ENCODE measurements at regions not wholly inside any gene's neighbourhood (a gene's known extent, or its start where the extent isn't known, plus 50 kb on each side); places are given as distances from the start of the nearest gene placed in this dataset.
"Not testable (repeated sequence)": the region's sequence is repeated elsewhere in the genome, so short reads cannot be mapped to it uniquely, and the experiment has no call there.

DNA sequence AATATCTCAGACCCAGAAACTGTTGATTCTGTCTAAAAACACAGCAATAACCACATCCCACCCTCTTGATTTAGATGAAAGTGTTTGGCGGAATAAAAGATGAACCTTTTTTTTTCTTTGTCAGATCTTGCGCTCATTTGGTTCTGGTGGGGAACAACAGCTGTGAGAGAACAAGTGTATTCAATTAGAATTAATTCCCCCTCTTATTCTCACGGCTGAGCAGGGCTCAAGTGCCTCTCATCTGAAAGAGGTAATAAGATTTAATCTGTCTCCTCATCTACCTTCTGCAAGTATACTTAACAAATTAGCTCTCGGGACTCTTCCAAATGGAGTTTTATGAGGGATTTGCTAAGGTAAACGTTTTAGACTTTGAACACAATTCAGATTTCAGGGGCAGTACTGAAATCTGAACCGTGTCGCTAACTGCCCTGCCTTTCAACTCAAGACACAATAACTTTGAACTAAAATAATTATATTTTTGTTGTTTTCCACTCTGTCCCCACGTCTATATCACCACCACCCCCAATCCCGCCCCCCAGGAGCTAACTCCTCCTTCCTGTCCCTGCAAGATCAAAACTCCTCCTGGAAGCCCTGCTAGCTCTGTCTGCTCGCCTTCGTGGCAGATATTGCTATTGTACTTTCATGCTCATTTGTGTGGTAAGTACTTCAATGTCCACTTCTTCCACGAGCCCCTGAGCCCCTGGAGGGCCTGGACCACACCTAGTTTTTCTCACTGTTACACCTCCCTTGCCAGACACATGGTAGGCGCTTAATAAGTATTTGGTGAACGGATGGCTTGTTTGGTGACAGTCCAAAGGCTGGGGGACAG, 54.2 kb upstream of the ROPN1B start:
- H3K9me3 ChIP-seq, H3K36me3 ChIP-seq, H4K20me1 ChIP-seq, H3K27me3 ChIP-seq: not testable (repeated sequence)
- peak overlapping the region; percentile 18; the same call in 1 of the 2 replicates for H3K27ac ChIP-seq
- H3K4me1 ChIP-seq: peaks cover 36% of the 10 kb centered on the region
- H3K4me3 ChIP-seq: peak overlapping the region; percentile 81
- peak overlapping the region; percentile 77 for H3K4me2 ChIP-seq
- H3K9ac ChIP-seq: peak overlapping the region; percentile 69

DNA sequence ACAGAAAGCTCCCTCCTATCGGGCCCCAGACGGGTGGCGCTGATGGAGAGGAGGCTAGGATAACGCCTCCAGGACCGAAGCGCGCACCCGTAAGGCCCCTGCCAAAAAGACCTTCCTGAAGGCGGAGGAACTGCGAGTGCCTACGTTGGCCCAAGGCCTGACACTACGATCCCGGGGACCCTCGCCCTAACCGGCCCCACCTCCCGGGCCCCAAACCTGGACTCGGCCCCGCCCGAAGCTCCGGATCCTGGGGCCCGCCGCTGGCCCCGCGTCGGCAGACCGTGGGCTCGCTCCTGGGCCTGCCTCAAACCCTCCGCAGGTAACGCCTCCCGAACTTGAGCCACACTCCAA, 53.6 kb upstream of the ROPN1B start:
- not testable (repeated sequence) for H3K9me3 ChIP-seq, H3K27me3 ChIP-seq, H4K20me1 ChIP-seq, H3K36me3 ChIP-seq
- Histone ChIP-seq H3K4me1 (peaks cover 42% of the 10 kb centered on the region), H3K4me3 (peak overlapping the region; percentile 81), H3K27ac (peak overlapping the region; percentile 18; the same call in 1 of the 2 replicates), H3K4me2 (peak overlapping the region; percentile 77), H3K9ac (peak overlapping the region; percentile 69)

DNA sequence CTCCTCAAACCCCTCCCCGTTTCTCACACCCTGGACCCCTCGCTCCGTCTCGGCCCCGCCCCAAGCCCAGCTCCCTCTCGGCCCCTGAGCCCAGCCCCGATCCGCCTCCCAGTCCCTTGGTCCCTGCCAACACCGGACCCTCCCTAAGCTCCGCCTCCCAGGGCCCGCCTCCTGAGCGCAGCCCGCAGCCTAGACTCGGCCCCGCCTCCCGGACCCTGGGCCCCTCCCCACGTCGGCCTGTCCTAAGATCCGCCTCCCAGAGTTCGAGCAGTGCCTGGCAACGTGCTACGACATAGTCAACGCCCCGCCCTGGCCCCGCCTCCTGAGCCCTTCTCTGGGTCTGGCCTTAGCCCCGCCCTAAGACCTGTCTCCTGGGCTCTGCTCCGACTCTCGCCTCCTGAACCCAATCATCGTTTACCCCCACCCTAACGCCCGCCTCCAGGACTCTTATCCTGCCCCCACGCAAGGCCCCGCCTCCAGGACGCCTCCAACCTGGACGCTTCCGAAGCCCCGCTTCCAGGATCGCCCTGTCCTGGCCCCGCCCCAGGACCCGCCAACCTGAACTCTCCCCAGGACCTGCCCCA, 53.1 kb upstream of the ROPN1B start:
- H3K9me3 ChIP-seq, H4K20me1 ChIP-seq, H3K27me3 ChIP-seq, H3K36me3 ChIP-seq: not testable (repeated sequence)
- peak overlapping the region; percentile 18; the same call in 1 of the 2 replicates for H3K27ac ChIP-seq
- H3K9ac ChIP-seq: peak overlapping the region; percentile 69
- H3K4me1 ChIP-seq: peaks cover 46% of the 10 kb centered on the region
- H3K4me2 ChIP-seq: peak overlapping the region; percentile 77
- H3K4me3 ChIP-seq: peak overlapping the region; percentile 81

DNA sequence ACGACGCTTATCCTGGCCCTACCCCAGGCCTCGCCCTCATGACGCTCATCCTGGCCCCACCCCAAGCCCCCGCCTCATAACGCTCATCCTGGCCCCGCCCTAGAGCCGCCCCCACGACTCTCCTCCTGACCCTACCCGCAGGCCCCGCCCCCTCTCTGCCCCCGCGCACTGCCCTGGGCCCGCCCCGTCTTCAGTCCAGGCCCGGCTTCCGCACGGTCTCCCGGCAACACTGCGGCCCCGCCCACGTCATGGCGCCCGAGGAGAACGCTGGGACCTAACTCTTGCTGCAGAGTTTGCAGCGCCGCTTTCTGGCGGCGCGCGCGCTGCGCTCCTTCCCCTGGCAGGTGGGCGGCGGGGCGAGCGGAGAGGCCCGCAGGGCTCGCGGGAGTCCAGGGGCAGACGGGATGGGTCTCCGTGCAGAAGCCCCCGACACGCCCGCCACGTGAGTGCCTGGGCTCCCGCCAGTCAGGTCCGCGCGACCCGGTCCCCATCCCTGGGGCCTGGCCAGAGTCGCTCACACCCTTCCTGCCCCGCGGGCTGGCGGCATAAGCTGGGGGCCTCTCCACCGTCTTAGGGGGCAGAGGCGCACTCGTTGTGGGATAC, 52.5 kb upstream of the ROPN1B start:
- Histone ChIP-seq H4K20me1 (no peaks in the 10 kb centered on the region), H3K27me3 (no peaks in the 10 kb centered on the region), H3K36me3 (no peaks in the 10 kb centered on the region), H3K4me1 (peaks cover 52% of the 10 kb centered on the region), H3K9me3 (no peaks in the 10 kb centered on the region), H3K27ac (peak overlapping the region; percentile 82), H3K4me3 (peak overlapping the region; percentile 81), H3K4me2 (peak overlapping the region; percentile 92), H3K9ac (peak overlapping the region; percentile 87)
- TF ChIP-seq Cebpa-rat (IDR thresholded peaks at IDR 0.05): no peak

DNA sequence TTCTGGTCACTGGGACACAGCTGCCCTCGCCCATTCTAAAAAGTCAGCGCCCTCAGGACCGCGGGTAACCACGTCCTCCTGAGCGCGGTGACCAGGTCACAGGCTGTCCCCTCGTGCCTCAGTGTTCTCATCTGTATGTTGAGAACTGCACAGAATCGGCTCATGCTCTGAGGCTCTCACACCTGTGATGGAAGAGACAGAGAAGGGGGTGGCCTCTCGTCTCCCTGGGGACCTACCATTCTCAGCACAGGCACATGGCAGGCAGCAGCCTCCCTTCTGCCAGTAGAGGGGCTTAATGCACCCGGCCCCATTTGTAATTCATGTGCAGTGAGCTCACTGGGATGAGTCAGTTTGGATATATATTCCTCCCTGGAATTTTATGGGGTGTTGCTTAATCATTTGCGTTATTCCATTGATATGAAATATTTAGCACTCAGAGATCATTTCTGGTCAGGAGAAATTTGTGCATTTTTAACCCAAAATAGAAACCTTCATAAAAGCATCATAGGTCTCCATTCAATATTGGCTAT, 51.9 kb upstream of the ROPN1B start:
- H4K20me1 ChIP-seq, H3K9me3 ChIP-seq, H3K27me3 ChIP-seq, H3K36me3 ChIP-seq: not testable (repeated sequence)
- Histone ChIP-seq H3K27ac (peak overlapping the region; percentile 82), H3K4me1 (peaks cover 56% of the 10 kb centered on the region), H3K9ac (peak overlapping the region; percentile 87), H3K4me3 (peak overlapping the region; percentile 81), H3K4me2 (peak overlapping the region; percentile 92)

DNA sequence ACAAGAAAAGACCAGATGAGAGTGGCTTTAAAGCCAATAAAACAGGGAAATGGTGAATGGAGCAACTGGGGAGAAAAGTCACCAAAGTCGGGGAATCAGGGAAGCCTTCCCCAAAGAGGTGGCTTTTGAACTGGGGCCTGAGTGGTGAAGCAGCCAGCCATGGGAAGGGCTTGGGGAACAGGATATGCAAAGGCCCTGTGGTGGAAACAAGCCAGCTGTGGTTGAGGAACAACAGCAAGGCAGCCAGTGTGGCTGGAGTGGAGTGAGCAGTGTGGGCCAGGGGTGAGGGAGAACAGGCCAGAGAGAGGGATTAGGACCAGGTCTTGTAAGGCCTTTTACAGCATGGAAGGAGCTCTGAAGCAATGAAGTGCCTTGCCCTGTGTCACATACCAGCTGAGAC, 51.0 kb upstream of the ROPN1B start:
- H3K27ac ChIP-seq, H3K27me3 ChIP-seq, H3K9me3 ChIP-seq, H3K4me3 ChIP-seq, H3K36me3 ChIP-seq, H3K9ac ChIP-seq, H4K20me1 ChIP-seq: not testable (repeated sequence)
- Histone ChIP-seq H3K4me2 (peak overlapping the region; percentile 37; the same call in 1 of the 2 replicates), H3K4me1 (peaks cover 56% of the 10 kb centered on the region)

DNA sequence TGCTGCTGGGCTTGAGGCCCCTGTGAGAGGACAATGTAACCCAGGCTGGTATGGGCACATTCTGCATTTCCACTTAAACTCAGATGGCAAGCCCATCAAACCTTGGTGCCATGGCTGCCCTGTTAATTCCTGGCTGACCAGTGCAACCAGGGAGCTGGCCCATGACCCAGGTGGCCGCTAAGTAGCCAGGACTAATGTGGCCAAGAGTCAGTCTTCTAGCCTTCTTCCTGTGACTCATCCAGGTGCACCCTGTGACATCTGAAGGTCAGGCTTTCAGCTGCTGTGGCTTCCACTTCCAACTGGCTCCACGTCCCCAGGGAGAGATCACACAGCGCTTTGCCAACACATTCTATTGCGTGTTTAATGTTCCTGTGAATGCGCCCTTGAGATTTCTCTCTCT, 50.5 kb upstream of the ROPN1B start:
- not testable (repeated sequence) for H3K9ac ChIP-seq, H3K4me3 ChIP-seq, H3K27ac ChIP-seq, H3K27me3 ChIP-seq, H3K9me3 ChIP-seq, H4K20me1 ChIP-seq, H3K36me3 ChIP-seq
- Histone ChIP-seq H3K4me2 (peak overlapping the region; percentile 37; the same call in 1 of the 2 replicates), H3K4me1 (peaks cover 56% of the 10 kb centered on the region)

DNA sequence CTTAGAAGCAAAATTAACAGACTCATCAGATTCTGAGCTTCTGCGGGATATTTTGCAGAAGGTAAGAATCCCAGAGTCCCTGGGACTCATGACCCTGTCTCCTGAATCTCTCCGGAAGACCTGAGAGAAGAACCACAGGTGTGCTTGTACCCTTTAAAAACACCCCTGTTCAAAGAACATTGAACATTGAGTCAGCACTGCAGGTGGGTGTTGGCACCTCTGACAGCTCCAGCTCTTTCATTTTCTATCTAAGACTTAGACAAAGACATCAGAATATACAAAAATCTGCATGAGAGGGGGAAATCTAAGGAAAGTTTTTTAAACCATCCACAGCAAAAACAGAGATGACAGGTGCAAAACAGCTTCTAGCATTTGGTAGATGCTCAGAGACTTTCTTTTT, 50.1 kb upstream of the ROPN1B start:
- not testable (repeated sequence) for H3K27ac ChIP-seq, H3K9me3 ChIP-seq, H3K9ac ChIP-seq, H3K27me3 ChIP-seq, H4K20me1 ChIP-seq, H3K36me3 ChIP-seq, H3K4me3 ChIP-seq
- Histone ChIP-seq H3K4me2 (peak overlapping the region; percentile 37; the same call in 1 of the 2 replicates), H3K4me1 (peaks cover 56% of the 10 kb centered on the region)
